Renal cortical epithelial cell (primary cell): ENCODE measurements at regions not wholly inside any gene's neighbourhood (a gene's known extent, or its start where the extent isn't known, plus 50 kb on each side); places are given as distances from the start of the nearest gene placed in this dataset.
"Not testable (repeated sequence)": the region's sequence is repeated elsewhere in the genome, so short reads cannot be mapped to it uniquely, and the experiment has no call there.

Source experiments
- DNase-seq: peaks from one replicate; pipeline ENCODE4 v3.0.0-alpha.2; 2011; ENCODE audit warnings: low read depth

DNA sequence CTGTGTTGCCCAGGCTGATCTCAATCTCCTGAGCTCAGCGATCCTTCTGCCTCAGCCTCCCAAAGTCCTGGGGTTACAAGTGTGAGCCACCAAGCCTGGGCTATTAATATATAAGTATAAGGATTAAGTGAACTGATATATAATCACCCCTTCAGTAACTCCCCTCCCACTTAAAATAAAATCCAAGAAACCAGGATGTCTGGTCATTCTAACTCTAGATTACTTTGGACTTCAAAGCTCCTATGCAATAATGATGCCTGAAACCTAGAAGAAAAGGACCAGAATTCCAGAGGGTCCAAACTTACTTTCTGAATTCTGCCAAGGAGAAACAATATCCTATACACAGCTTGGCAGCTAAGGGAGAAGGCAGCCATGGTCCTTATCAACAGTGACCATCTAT is 206.8 kb upstream of the ZNF217 start:
- no peak for DNase-seq

DNA sequence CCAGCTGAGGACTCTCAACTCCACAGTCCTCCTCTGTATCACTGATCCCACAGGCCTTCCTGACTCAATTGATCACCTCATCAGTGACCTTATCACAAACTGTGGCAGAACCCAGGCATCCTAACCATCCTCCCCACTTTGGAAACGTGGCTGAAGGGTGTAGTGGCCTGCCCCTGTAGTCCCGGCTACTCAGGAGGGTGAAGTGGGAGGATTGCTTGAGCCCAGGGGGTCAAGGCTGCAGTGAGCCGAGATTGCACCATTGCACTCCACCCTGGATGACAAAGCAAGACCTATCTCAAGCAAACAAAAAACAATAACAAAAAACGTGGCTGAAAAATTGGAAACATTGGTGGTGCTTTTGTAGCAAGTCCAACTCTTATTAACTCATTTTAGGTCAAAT is 203.4 kb upstream of the ZNF217 start:
- DNase-seq = no peak

GRCh38 chr20:53795170-53795569 is 201.5 kb upstream of the ZNF217 start:
- peak; percentile 35 for DNase-seq

DNA sequence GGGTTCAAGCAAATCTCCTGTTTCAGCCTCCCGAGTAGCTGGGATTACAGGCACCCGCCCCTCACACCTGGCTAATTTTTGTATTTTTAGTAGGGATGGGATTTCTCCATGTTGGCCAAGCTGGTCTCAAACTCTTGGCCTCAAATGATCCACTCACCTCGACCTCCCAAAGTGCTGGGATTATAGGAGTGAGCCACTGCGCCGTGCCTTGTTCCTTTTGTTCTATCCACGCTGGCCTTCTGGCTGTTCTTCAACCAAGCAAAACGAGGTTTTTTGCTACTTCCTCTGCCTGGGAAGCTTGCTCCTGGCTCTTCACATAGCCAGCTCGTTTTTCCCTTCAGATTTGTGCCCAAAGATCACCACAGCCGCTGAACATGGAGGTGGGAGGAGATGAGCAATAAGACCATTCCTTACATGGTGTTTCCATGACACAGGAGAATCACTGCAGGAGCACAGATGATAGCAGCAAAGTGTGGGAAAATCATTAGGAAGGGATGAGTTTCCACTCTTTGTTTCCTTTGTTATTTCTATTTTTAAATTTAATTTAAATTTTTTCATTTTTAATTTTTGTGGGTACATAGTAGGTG is 201.0 kb upstream of the ZNF217 start:
- DNase-seq = peak; percentile 34

- DNase-seq = no peak
These were observed 200.2 kb upstream of the ZNF217 start for GRCh38 chr20:53793783-53794383.

DNA sequence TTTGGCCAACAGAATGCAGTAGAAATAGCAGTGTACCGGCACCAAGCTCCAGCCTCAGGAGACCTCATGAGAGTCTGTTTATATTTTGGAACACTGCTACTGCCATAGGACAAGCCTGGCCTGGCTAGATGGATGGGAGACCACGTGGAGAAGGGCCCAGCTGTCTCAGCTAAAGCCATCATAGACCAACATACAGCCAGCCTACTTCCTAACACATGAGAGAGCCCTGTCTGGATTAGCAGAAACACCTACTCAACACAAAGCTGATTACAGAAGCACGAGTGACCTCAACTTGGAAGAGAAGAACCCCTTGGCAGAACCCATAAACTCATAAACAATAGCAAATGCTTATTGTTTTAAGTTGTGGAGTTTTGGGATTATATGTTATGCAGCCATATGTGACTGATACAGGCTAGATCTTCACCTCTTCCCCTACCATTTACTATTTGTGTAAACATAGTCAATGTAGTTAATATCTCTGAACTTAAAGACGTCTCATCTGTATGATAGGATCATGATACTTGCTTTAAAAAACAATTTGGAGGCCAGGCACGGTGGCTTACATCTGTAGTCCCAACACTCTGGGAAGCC is 199.4 kb upstream of the ZNF217 start:
- no peak for DNase-seq

GRCh38 chr20:53789989-53790675 is 196.5 kb upstream of the ZNF217 start:
- DNase-seq = no peak

DNA sequence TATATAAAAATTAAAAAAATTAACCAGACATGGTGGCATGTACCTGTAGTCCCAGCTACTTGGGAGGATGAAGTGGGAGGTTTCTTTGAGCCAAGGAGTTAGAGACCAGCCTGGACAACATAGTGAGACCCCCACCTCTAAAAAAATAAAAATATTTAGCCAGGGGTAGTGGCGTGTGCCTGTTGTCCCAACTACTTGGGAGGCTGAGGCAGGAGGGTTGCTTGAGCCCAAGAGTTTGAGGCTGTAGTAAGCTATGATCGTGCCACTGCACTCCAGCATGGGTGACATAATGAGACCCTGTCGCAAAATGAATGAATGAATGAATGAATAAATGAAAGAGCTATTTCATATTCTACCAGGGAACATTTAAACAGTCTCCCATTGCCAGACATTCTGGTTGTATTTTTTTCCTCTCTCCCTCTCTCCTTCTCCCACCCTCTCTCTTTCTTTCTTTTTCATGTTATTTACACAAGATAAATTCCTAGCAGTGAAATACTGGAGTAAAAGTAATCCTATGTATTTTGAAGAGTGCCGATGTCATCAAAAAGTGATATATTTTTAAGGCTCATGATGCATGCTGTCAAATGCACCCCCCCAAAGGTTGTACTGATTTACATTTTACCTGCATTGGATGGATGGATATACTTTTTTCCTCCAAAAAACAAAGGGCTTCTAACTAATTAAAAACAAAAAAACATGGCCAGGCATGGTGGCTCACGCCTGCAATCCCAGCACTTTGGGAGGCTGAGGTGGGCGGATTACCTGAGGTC is 194.8 kb upstream of the ZNF217 start:
- no peak for DNase-seq

GRCh38 chr20:53787491-53787931 is 193.9 kb upstream of the ZNF217 start:
- not testable (repeated sequence) for DNase-seq

DNA sequence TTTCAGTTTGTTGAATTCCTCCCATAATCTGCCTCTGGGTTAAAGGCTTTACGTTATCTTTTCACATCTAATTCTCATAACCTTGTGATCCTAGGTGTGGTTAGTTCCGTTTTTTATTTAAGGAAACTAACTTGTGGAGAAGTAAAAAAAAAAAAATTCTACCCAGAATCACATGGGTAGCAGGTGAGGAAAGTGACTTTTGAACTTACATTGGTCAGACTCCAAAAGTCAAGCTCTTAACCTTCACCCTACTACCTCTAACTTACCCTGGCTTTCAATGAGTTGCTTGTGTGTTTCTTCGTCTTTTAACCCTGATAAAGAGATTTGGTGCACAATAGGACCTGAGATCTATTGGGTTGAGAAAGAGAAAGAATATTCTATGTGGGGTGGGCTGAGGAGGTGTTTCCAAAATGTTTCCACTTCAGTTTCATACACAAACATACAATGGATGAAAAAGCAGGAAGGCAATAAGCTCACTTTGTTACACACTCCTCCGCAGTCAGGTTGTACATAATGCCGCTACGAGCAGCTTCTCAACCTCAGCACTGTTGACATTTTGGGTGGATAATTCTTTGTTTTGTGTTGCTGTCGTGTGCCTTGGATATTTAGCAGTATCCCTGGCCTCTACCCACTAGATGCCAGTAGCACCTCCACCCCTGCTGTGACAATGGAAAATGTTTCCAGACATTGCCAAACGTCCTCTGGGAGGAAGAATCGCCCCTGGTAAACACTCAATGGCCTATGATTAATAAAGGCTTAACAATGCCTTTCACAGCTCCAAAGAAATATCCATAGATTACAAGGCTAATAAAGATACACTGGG is 193.0 kb upstream of the ZNF217 start:
- no peak for DNase-seq

GRCh38 chr20:53786071-53786444 is 192.4 kb upstream of the ZNF217 start:
- DNase-seq = peak; percentile 64

- no peak for DNase-seq
These were observed 191.7 kb upstream of the ZNF217 start for GRCh38 chr20:53785320-53785719.

GRCh38 chr20:53783768-53784167 is 190.1 kb upstream of the ZNF217 start:
- DNase-seq = no peak

GRCh38 chr20:53782612-53783246 is 189.1 kb upstream of the ZNF217 start:
- no peak for DNase-seq

DNA sequence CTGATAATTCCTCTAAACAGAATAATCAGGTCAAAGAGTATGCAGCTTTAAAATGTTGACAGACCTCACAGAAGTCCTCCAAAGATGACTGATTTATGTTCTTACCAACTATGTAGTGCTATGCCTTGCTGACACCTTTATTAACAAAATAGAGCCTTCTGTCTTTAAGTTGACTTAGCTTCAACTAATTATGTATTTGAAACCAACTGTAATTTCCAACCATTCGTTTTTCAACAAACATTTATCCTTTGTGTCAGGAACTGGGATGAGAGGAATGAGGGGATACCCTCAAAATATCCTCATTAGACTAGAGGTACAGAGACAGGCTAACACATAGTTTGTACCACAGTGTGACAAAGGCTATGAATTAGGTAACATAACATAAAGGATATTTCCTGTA is 186.2 kb upstream of the ZNF217 start:
- DNase-seq = no peak

DNA sequence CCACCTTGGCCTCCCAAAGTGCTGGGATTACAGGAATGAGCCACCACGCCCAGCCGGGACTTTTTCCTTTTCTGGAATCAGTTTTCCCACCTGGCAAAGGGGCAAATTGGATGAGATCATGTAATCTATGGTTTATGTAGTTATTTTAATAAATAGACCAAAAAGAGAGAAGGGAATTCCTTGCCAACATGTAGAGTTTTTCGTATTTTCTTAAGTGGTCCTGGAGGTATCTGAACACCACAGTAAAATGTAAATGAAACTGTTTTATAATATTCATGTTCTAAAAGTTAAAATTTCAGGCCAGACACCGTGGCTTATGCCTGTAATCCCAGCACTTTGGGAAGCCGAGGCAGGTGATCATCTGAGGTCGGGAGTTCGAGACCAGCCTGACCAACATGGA is 185.1 kb upstream of the ZNF217 start:
- DNase-seq = no peak

- no peak for DNase-seq
These were observed 184.4 kb upstream of the ZNF217 start for GRCh38 chr20:53778041-53778516.

- DNase-seq = not testable (repeated sequence)
These were observed 183.8 kb upstream of the ZNF217 start for GRCh38 chr20:53777402-53777801.

DNA sequence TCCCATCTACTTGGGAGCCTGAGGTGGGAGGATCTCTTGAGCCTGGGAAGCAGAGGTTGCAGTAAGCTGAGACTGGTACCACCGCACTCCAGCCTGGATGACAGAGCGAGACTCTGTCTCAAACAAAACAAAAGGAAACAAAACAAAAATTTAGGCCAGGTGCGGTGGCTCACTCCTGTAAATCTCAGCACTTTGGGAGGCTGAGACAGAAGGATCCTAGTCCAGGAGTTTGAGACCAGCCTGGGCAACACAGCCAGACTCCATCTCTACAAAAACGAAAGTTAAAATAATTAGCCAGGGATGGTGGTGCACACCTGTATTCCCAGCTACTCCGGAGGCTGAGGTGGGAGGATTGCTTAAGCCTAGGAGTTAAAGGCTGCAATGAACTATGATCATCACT is 183.2 kb upstream of the ZNF217 start:
- no peak for DNase-seq

- DNase-seq = peak; percentile 94
These were observed 181.0 kb upstream of the ZNF217 start for GRCh38 chr20:53774461-53775203.
